SK-N-SH (cell line): ENCODE measurements at regions not wholly inside any gene's neighbourhood (a gene's known extent, or its start where the extent isn't known, plus 50 kb on each side); places are given as distances from the start of the nearest gene placed in this dataset.

Experiments used
- CTCF ChIA-PET: fragments of 300-600, 350-600 bp; formaldehyde crosslinking; extraction: SDS; loops from one replicate; lab custom pipeline; 2021; lab: Yijun Ruan, JAX
- POLR2A ChIA-PET: fragments of 350-600 bp; sonication (Branson Sonifier 250); formaldehyde crosslinking; extraction: SDS; loops from one replicate; lab custom pipeline; 2020; ENCODE audit warnings: antibody characterized with exemption, inconsistent platforms; lab: Yijun Ruan, JAX
- DNase-seq: peaks from one replicate; pipeline ENCODE4 v3.0.0; 2012
- H2AFZ ChIP-seq: fragments of 200-600 bp; sonication (generic); 2 replicates; pipeline ENCODE4 v1.8.1; 2016; ENCODE audit warnings: antibody characterized with exemption, mild to moderate bottlenecking, low read depth
- H3F3A ChIP-seq: fragments of 200-600 bp; sonication (generic); replicated peaks from 2 replicates; pipeline ENCODE3; 2016; ENCODE audit warnings: antibody characterized with exemption, mild to moderate bottlenecking; ENCODE audit not compliant: insufficient read depth
- H3K27ac ChIP-seq, 2 experiments: fragments of 200-500 bp in 1 of 2; fragments of 200-600 bp in 1 of 2; sonication (Bioruptor generic) in 1 of 2; sonication (generic), shearing (Covaris generic) in 1 of 2; 2 replicates each; pipeline versions ENCODE4 v1.5.1 to v1.6.1; 2014 to 2016; ENCODE audit warnings: low read depth in 2 of 2, inconsistent platforms in 1 of 2, low read length in 1 of 2, mild to moderate bottlenecking in 1 of 2, mixed read lengths in 1 of 2
- H3K27me3 ChIP-seq: fragments of 200-600 bp; sonication (generic), shearing (Covaris generic); 2 replicates; pipeline ENCODE4 v1.6.1; 2016; ENCODE audit warnings: mixed run types; ENCODE audit not compliant: insufficient read depth
- H3K36me3 ChIP-seq, 2 experiments: fragments of 200-500 bp in 1 of 2; fragments of 200-600 bp in 1 of 2; sonication (Bioruptor generic) in 1 of 2; sonication (generic) in 1 of 2; replicated peaks in 1 of 2; 2 replicates each; pipeline versions ENCODE3 to v1.5.1; 2014 to 2016; ENCODE audit warnings: low read length in 1 of 2, mild to moderate bottlenecking in 1 of 2; ENCODE audit not compliant: insufficient read depth in 2 of 2, control insufficient read depth in 1 of 2
- H3K4me1 ChIP-seq, 2 experiments: fragments of 200-500 bp in 1 of 2; fragments of 200-600 bp in 1 of 2; sonication (Bioruptor generic) in 1 of 2; sonication (generic), shearing (Covaris generic) in 1 of 2; 2 replicates each; pipeline versions ENCODE4 v1.5.1 to v1.6.1; 2014 to 2016; ENCODE audit warnings: low read depth in 1 of 2, low read length in 1 of 2, mixed run types in 1 of 2; ENCODE audit not compliant: insufficient read depth in 2 of 2, control insufficient read depth in 1 of 2
- H3K4me2 ChIP-seq: fragments of 200-600 bp; sonication (generic), shearing (Covaris generic); 2 replicates; pipeline ENCODE4 v1.6.1; 2017; ENCODE audit warnings: mixed run types
- H3K4me3 ChIP-seq, 2 experiments: fragments of 200-500 bp in 1 of 2; fragments of 200-600 bp in 1 of 2; sonication (Bioruptor generic) in 1 of 2; sonication (generic), shearing (Covaris generic) in 1 of 2; 2 replicates each; pipeline versions ENCODE4 v1.5.1 to v1.8.1; 2014 to 2016; ENCODE audit warnings: low read depth in 2 of 2, inconsistent platforms in 1 of 2, low read length in 1 of 2, mild to moderate bottlenecking in 1 of 2, mixed read lengths in 1 of 2, moderate library complexity in 1 of 2
- H3K79me2 ChIP-seq: fragments of 200-600 bp; sonication (generic); 2 replicates; pipeline ENCODE4 v1.8.1; 2017; ENCODE audit warnings: mild to moderate bottlenecking; ENCODE audit not compliant: insufficient read depth
- H3K9ac ChIP-seq: fragments of 200-600 bp; sonication (generic); 2 replicates; pipeline ENCODE4 v1.6.1; 2017; ENCODE audit warnings: mixed run types
- H3K9me2 ChIP-seq: fragments of 200-600 bp; sonication (generic); 2 replicates; pipeline ENCODE4 v1.6.1; 2017; ENCODE audit warnings: mixed run types
- H3K9me3 ChIP-seq: fragments of 200-600 bp; sonication (generic); 2 replicates; pipeline ENCODE4 v1.6.1; 2017; ENCODE audit warnings: mixed run types, mild to moderate bottlenecking, moderate library complexity
- H4K20me1 ChIP-seq: fragments of 200-600 bp; sonication (generic); 2 replicates; pipeline ENCODE4 v1.6.1; 2017; ENCODE audit warnings: mild to moderate bottlenecking, mixed run types; ENCODE audit not compliant: insufficient read depth
- ELF1 ChIP-seq: IDR thresholded peaks from 2 replicates; pipeline ENCODE4 v1.4.0; 2012
- EP300 ChIP-seq, 2 experiments: IDR thresholded peaks; 2 replicates each; pipeline versions ENCODE4 v1.4.0 to v1.6.1; 2012; ENCODE audit warnings: borderline replicate concordance in 1 of 2, low read depth in 1 of 2, low read length in 1 of 2
- EZH2phosphoT487 ChIP-seq: fragments of 200-600 bp; sonication (generic); IDR thresholded peaks from 2 replicates; pipeline ENCODE4 v1.6.1; 2017; ENCODE audit warnings: low read depth, mixed run types, mild to moderate bottlenecking, antibody characterized with exemption, moderate library complexity, borderline replicate concordance
- FOXJ3 ChIP-seq: sonication (generic); formaldehyde crosslinking; IDR thresholded peaks from 2 replicates; pipeline ENCODE4 v1.5.1; 2020; ENCODE audit warnings: mild to moderate bottlenecking, missing genetic modification reagents
- FOXM1 ChIP-seq: IDR thresholded peaks from 2 replicates; pipeline ENCODE4 v1.4.0; 2012; ENCODE audit warnings: low read depth, mild to moderate bottlenecking
- GABPA ChIP-seq: IDR thresholded peaks from 2 replicates; pipeline ENCODE4 v1.4.0; 2012; ENCODE audit warnings: low read depth, mild to moderate bottlenecking
- IRF3 ChIP-seq: fragments of 150-350 bp; IDR thresholded peaks from 2 replicates; pipeline ENCODE4 v1.6.1; 2016; ENCODE audit warnings: mild to moderate bottlenecking, low read depth, low read length
- MAX ChIP-seq: IDR thresholded peaks from 2 replicates; pipeline ENCODE4 v1.4.0; 2012; ENCODE audit warnings: low read depth
- NFIC ChIP-seq: IDR thresholded peaks from 2 replicates; pipeline ENCODE4 v1.4.0; 2012; ENCODE audit warnings: borderline replicate concordance
- RAD21 ChIP-seq: IDR thresholded peaks from 2 replicates; pipeline ENCODE4 v1.6.1; 2012; ENCODE audit warnings: mild to moderate bottlenecking, low read length
- RCOR1 ChIP-seq: fragments of 150-350 bp; IDR thresholded peaks from 2 replicates; pipeline ENCODE4 v1.6.1; 2017; ENCODE audit warnings: antibody characterized with exemption, low read length
- REST ChIP-seq: IDR thresholded peaks from 2 replicates; pipeline ENCODE4 v1.6.1; 2012; ENCODE audit warnings: mild to moderate bottlenecking, low read depth, low read length, moderate library complexity
- RFX5 ChIP-seq: IDR thresholded peaks from 2 replicates; pipeline ENCODE4 v1.6.1; 2012; ENCODE audit warnings: mild to moderate bottlenecking, improper control_type of control experiment, low read length
- RXRA ChIP-seq: IDR thresholded peaks from 2 replicates; pipeline ENCODE4 v1.4.0; 2012; ENCODE audit warnings: low read depth, mild to moderate bottlenecking, borderline replicate concordance
- SIN3A ChIP-seq: IDR thresholded peaks from 2 replicates; pipeline ENCODE4 v1.6.1; 2012; ENCODE audit warnings: low read depth, mild to moderate bottlenecking, low read length, moderate library complexity, borderline replicate concordance
- SMC3 ChIP-seq: IDR thresholded peaks from 2 replicates; pipeline ENCODE4 v1.6.1; 2012; ENCODE audit warnings: low read depth, low read length, improper control_type of control experiment
- TEAD4 ChIP-seq: IDR thresholded peaks from 2 replicates; pipeline ENCODE4 v1.4.0; 2012; ENCODE audit warnings: mild to moderate bottlenecking, borderline replicate concordance; ENCODE audit not compliant: insufficient read depth
- USF2 ChIP-seq: fragments of 150-350 bp; IDR thresholded peaks from 2 replicates; pipeline ENCODE4 v1.6.1; 2017; ENCODE audit warnings: antibody characterized with exemption, low read length, low read depth, borderline replicate concordance
- YY1 ChIP-seq: IDR thresholded peaks from 2 replicates; pipeline ENCODE4 v1.4.0; 2012; ENCODE audit warnings: low read depth, mild to moderate bottlenecking
- ZBTB33 ChIP-seq: IDR thresholded peaks from 2 replicates; pipeline ENCODE4 v1.4.0; 2012; ENCODE audit warnings: low read depth, borderline replicate concordance
- WGBS: methylation state at CpG from one replicate; pipeline ENCODE4 v1.1.6; 2017; ENCODE audit warnings: low lambda C conversion rate; 5-methylcytosine and 5-hydroxymethylcytosine counted together
- TF ChIP-seq, protein P1 (sequence below): IDR thresholded peaks from 2 replicates; pipeline ENCODE4 v1.4.0; 2012; ENCODE audit warnings: low read depth, borderline replicate concordance

DNA sequence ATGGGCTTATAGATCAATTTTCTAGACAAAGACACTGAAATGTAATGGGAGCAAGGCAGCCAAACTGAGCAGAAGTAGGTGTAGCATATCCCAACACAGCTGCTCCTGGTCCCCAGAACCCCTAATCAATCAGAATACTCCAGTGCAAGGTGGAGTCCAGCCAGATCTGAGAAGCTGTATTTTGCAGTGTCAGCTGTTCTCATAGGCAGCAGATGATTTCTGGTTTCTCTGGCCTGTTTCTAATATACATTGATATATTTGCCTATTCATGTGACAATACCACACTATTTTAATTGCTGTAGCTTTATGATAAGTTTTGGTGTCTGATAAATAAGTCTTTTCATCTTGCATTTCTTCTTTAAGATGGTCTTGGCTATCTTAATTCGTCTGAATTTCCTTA, 117.4 kb upstream of the STARD3NL start:
- Histone ChIP-seq H3K9ac (no peak overlapping the region), H3K4me1 (no peaks in the 10 kb centered on the region), H3F3A (no peaks in the 10 kb centered on the region), H3K27me3 (no peaks in the 10 kb centered on the region), H3K36me3 (no peaks in the 10 kb centered on the region), H3K4me2 (no peak overlapping the region), H3K9me3 (no peaks in the 10 kb centered on the region; the same call in 1 of the 2 replicates)
- CTCF ChIA-PET: interaction anchor here (0.6 to 3.5 kb wide), 2 partner anchors 11 to 40 kb away, joined by 4 to 20 read pairs; no protein-coding TSS in a partner anchor
- WGBS: 19% methylated on average over 1 of the region's 1 CpG
- no peak for TF ChIP-seq RXRA
- no peak for TF ChIP-seq FOXJ3 (CRISPR knock-in tag)
- no peak for TF ChIP-seq TEAD4
- no peak for TF ChIP-seq RFX5
- TF ChIP-seq MAX: no peak
- no peak for TF ChIP-seq FOXM1
- no peak for TF ChIP-seq ELF1
- no peak for TF ChIP-seq RCOR1
- TF ChIP-seq ZBTB33: no peak
- no peak for TF ChIP-seq SMC3
- no peak for TF ChIP-seq YY1
- TF ChIP-seq SIN3A: no peak
- TF ChIP-seq NFIC: no peak
- TF ChIP-seq, all 33 proteins: peak for 0
- Histone ChIP-seq H3K9me2 (no peaks in the 10 kb centered on the region), H3K4me3 (no peak overlapping the region), H3K27ac (no peak overlapping the region), H2AFZ (no peak overlapping the region), H3K79me2 (no peaks in the 10 kb centered on the region), H4K20me1 (no peaks in the 10 kb centered on the region)
- no peak for DNase-seq
- POLR2A ChIA-PET: no interaction called here

DNA sequence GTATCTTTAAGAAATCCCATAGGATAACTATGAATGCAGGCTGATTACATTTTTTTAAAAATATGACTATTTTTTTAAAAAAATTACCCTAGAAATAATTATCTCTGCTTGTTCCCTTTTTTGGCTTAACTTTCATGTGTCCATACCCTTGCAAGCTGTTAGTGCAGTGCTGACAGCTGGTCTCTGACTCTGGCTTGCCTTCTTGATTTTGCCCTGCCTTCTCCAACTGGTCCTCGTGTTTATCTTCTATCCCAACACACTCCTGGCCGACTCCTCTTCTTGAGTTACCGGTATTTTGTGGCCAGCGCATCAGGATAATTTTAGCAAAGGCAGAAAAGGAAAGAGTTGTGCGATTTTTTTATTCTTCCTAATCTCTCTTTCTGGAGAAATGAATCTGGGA, 111.7 kb upstream of the STARD3NL start:
- Histone ChIP-seq H3K9ac (no peak overlapping the region), H3K27me3 (no peaks in the 10 kb centered on the region), H3K79me2 (no peaks in the 10 kb centered on the region), H3K36me3 (no peaks in the 10 kb centered on the region), H4K20me1 (no peaks in the 10 kb centered on the region), H3K4me3 (no peak overlapping the region), H3K27ac (no peak overlapping the region), H3K9me2 (no peaks in the 10 kb centered on the region), H3F3A (no peaks in the 10 kb centered on the region), H3K4me2 (no peak overlapping the region), H3K4me1 (no peaks in the 10 kb centered on the region; a peak in 1 of 4 replicates), H2AFZ (no peak overlapping the region), H3K9me3 (no peaks in the 10 kb centered on the region)
- POLR2A ChIA-PET: no interaction called here
- CTCF ChIA-PET: interaction anchor here (0.7 to 1.4 kb wide), 3 partner anchors 42 to 150 kb away, joined by 3 to 5 read pairs (median 5); partner anchors contain the start of gene SFRP4
- no peak for DNase-seq
- WGBS: 43% methylated on average over 5 of the region's 5 CpGs
- no peak for TF ChIP-seq GABPA
- TF ChIP-seq USF2: no peak
- TF ChIP-seq EZH2phosphoT487: no peak
- TF ChIP-seq EP300 (IDR thresholded peaks at IDR 0.05; ENCODE audit: borderline replicate concordance in 1 of 2, low read depth in 1 of 2, low read length in 1 of 2): no peak
- no peak for TF ChIP-seq SIN3A
- no peak for TF ChIP-seq IRF3
- TF ChIP-seq, protein P1, sequence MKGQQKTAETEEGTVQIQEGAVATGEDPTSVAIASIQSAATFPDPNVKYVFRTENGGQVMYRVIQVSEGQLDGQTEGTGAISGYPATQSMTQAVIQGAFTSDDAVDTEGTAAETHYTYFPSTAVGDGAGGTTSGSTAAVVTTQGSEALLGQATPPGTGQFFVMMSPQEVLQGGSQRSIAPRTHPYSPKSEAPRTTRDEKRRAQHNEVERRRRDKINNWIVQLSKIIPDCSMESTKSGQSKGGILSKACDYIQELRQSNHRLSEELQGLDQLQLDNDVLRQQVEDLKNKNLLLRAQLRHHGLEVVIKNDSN: no peak
- TF ChIP-seq REST: no peak
- no peak for TF ChIP-seq RAD21
